PC-3 (cell line): ENCODE measurements at regions not wholly inside any gene's neighbourhood (a gene's known extent, or its start where the extent isn't known, plus 50 kb on each side); places are given as distances from the start of the nearest gene placed in this dataset.

ENCODE experiments used
- EZH2 ChIP-seq: fragments of 300-600 bp; sonication (generic); IDR thresholded peaks from one replicate; pipeline ENCODE4 v1.6.1; 2017; ENCODE audit warnings: antibody characterized with exemption, mild to moderate bottlenecking, low read length; ENCODE audit not compliant: unreplicated experiment
- EZH2phosphoT487 ChIP-seq: fragments of 300-600 bp; sonication (generic); IDR thresholded peaks from 2 replicates; pipeline ENCODE4 v1.6.1; 2018; ENCODE audit warnings: mild to moderate bottlenecking, antibody characterized with exemption, low read length, borderline replicate concordance
- TF ChIP-seq, protein P1 (sequence below): fragments of 300-600 bp; sonication (generic); conservative IDR thresholded peaks from 2 replicates; pipeline ENCODE4 v1.5.1; 2017; ENCODE audit warnings: antibody characterized with exemption, low read depth, mild to moderate bottlenecking, low read length

DNA sequence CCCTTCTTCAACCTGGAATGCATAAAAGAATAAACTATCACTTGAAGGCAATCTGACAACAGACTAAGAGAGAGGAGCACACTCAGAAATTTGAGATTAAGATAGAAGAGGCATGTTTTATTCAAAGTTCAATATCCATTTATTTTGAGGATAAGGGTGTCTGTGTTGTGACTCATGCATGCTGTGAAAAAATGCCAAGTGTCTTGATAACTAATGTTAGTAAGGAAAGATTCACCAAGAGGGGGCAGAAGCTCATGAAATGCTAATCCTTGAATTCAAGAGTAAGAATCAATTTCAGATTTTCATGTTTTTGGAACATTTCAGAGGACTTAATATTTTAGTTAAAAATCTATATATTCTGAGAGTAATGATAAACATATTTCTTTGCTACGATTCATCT lies 94.0 kb downstream of the IFI44 start:
- TF ChIP-seq, protein P1, sequence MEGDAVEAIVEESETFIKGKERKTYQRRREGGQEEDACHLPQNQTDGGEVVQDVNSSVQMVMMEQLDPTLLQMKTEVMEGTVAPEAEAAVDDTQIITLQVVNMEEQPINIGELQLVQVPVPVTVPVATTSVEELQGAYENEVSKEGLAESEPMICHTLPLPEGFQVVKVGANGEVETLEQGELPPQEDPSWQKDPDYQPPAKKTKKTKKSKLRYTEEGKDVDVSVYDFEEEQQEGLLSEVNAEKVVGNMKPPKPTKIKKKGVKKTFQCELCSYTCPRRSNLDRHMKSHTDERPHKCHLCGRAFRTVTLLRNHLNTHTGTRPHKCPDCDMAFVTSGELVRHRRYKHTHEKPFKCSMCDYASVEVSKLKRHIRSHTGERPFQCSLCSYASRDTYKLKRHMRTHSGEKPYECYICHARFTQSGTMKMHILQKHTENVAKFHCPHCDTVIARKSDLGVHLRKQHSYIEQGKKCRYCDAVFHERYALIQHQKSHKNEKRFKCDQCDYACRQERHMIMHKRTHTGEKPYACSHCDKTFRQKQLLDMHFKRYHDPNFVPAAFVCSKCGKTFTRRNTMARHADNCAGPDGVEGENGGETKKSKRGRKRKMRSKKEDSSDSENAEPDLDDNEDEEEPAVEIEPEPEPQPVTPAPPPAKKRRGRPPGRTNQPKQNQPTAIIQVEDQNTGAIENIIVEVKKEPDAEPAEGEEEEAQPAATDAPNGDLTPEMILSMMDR: no peak; the same call in 1 of the 2 replicates
- TF ChIP-seq EZH2 (no peak), EZH2phosphoT487 (no peak)
